Neural cell (in vitro differentiated cells): ENCODE measurements at regions not wholly inside any gene's neighbourhood (a gene's known extent, or its start where the extent isn't known, plus 50 kb on each side); places are given as distances from the start of the nearest gene placed in this dataset.

ENCODE experiments used
- H2AFZ ChIP-seq: fragments of 200-600, 300-800 bp; sonication (generic), shearing (Covaris generic); 2 replicates; pipeline ENCODE4 v1.6.0; 2014; ENCODE audit warnings: low read depth, mild to moderate bottlenecking, antibody characterized with exemption, low read length, moderate library complexity
- H3F3A ChIP-seq: fragments of 200-600 bp; shearing (Covaris generic); 2 replicates; pipeline ENCODE4 v1.6.1; 2016; ENCODE audit warnings: mild to moderate bottlenecking, moderate library complexity, mixed read lengths, antibody characterized with exemption, low read length; ENCODE audit not compliant: insufficient read depth, poor library complexity, severe bottlenecking
- H3K27ac ChIP-seq: fragments of 200-600, 300-800 bp; sonication (generic), shearing (Covaris generic); 2 replicates; pipeline ENCODE4 v1.5.1; 2014; ENCODE audit warnings: mild to moderate bottlenecking, low read length, moderate library complexity
- H3K27me3 ChIP-seq: fragments of 300-800, 200-600 bp; sonication (generic), shearing (Covaris generic); 2 replicates; pipeline ENCODE4 v1.6.0; 2014; ENCODE audit warnings: mild to moderate bottlenecking, low read depth, low read length, moderate library complexity; ENCODE audit not compliant: insufficient read depth
- H3K36me3 ChIP-seq: fragments of 300-800, 200-600 bp; sonication (generic), shearing (Covaris generic); 2 replicates; pipeline ENCODE4 v1.5.1; 2014; ENCODE audit warnings: mild to moderate bottlenecking, antibody characterized with exemption, low read length, moderate library complexity; ENCODE audit not compliant: insufficient read depth
- H3K4me2 ChIP-seq: fragments of 300-800, 200-600 bp; sonication (generic), shearing (Covaris generic); 2 replicates; pipeline ENCODE4 v1.6.0; 2014; ENCODE audit warnings: mild to moderate bottlenecking, low read length
- H3K4me3 ChIP-seq: fragments of 300-800, 200-600 bp; sonication (generic), shearing (Covaris generic); 2 replicates; pipeline ENCODE4 v1.5.1; 2014; ENCODE audit warnings: mild to moderate bottlenecking, low read length, moderate library complexity
- H3K79me2 ChIP-seq: fragments of 200-600 bp; shearing (Covaris generic); replicated peaks from 2 replicates; pipeline ENCODE4 v1.6.0; 2014; ENCODE audit warnings: mild to moderate bottlenecking, low read length, moderate library complexity; ENCODE audit not compliant: insufficient read depth
- H3K9ac ChIP-seq: fragments of 300-800, 200-600 bp; sonication (generic), shearing (Covaris generic); 2 replicates; pipeline ENCODE4 v1.6.1; 2016; ENCODE audit warnings: mild to moderate bottlenecking, low read length, mixed read lengths
- H3K9me2 ChIP-seq: fragments of 200-600 bp; shearing (Covaris generic); 2 replicates; pipeline ENCODE4 v1.6.1; 2016; ENCODE audit warnings: mild to moderate bottlenecking, low read length, mixed read lengths; ENCODE audit not compliant: insufficient read depth
- H3K9me3 ChIP-seq: fragments of 200-600, 300-800 bp; sonication (generic), shearing (Covaris generic); 2 replicates; pipeline ENCODE4 v1.6.1; 2016; ENCODE audit warnings: mild to moderate bottlenecking, mixed run types, low read length, moderate library complexity, mixed read lengths
- H4K20me1 ChIP-seq: fragments of 200-600 bp; shearing (Covaris generic); 2 replicates; pipeline ENCODE4 v1.6.1; 2016; ENCODE audit warnings: mild to moderate bottlenecking, mixed run types; ENCODE audit not compliant: insufficient read depth
- EP300 ChIP-seq: fragments of 450-650 bp; conservative IDR thresholded peaks from 2 replicates; pipeline ENCODE4 v1.6.1; 2014; ENCODE audit warnings: antibody characterized with exemption, mild to moderate bottlenecking, moderate library complexity; ENCODE audit not compliant: poor library complexity, severe bottlenecking
- MXI1 ChIP-seq: fragments of 450-650 bp; conservative IDR thresholded peaks from 2 replicates; pipeline ENCODE4 v1.6.1; 2014; ENCODE audit warnings: antibody characterized with exemption, mild to moderate bottlenecking; ENCODE audit not compliant: poor library complexity, severe bottlenecking
- REST ChIP-seq: IDR thresholded peaks from 2 replicates; pipeline ENCODE4 v1.6.1; 2012; ENCODE audit warnings: borderline replicate concordance
- SMC3 ChIP-seq: fragments of 450-650 bp; conservative IDR thresholded peaks from 2 replicates; pipeline ENCODE4 v1.6.1; 2014; ENCODE audit warnings: antibody characterized with exemption, mild to moderate bottlenecking, moderate library complexity; ENCODE audit not compliant: poor library complexity
- TF ChIP-seq, protein P1 (sequence below): fragments of 450-650 bp; IDR thresholded peaks from 2 replicates; pipeline ENCODE4 v1.5.1; 2014; ENCODE audit warnings: antibody characterized with exemption, mild to moderate bottlenecking, moderate library complexity; ENCODE audit not compliant: poor library complexity, severe bottlenecking

- Histone ChIP-seq H4K20me1 (no peaks in the 10 kb centered on the region), H3K4me2 (no peak overlapping the region), H2AFZ (no peak overlapping the region), H3K27me3 (no peaks in the 10 kb centered on the region), H3K9ac (no peak overlapping the region), H3K9me2 (no peaks in the 10 kb centered on the region), H3K36me3 (no peaks in the 10 kb centered on the region), H3K27ac (no peak overlapping the region), H3K9me3 (no peaks in the 10 kb centered on the region), H3K79me2 (no peaks in the 10 kb centered on the region), H3K4me3 (no peak overlapping the region), H3F3A (no peaks in the 10 kb centered on the region)
- TF ChIP-seq EP300 (no peak), REST (no peak)
These were observed 64.7 kb upstream of the ZNF469 start for GRCh38 chr16:88318051-88318450.

- Histone ChIP-seq H3K79me2 (no peaks in the 10 kb centered on the region), H3K9me2 (no peaks in the 10 kb centered on the region), H2AFZ (no peak overlapping the region), H3K9me3 (no peaks in the 10 kb centered on the region), H3K9ac (no peak overlapping the region), H3F3A (no peaks in the 10 kb centered on the region), H4K20me1 (no peaks in the 10 kb centered on the region), H3K36me3 (no peaks in the 10 kb centered on the region), H3K4me3 (no peak overlapping the region), H3K27ac (no peak overlapping the region), H3K4me2 (no peak overlapping the region), H3K27me3 (no peaks in the 10 kb centered on the region)
- TF ChIP-seq EP300 (no peak), MXI1 (no peak)
- TF ChIP-seq, protein P1, sequence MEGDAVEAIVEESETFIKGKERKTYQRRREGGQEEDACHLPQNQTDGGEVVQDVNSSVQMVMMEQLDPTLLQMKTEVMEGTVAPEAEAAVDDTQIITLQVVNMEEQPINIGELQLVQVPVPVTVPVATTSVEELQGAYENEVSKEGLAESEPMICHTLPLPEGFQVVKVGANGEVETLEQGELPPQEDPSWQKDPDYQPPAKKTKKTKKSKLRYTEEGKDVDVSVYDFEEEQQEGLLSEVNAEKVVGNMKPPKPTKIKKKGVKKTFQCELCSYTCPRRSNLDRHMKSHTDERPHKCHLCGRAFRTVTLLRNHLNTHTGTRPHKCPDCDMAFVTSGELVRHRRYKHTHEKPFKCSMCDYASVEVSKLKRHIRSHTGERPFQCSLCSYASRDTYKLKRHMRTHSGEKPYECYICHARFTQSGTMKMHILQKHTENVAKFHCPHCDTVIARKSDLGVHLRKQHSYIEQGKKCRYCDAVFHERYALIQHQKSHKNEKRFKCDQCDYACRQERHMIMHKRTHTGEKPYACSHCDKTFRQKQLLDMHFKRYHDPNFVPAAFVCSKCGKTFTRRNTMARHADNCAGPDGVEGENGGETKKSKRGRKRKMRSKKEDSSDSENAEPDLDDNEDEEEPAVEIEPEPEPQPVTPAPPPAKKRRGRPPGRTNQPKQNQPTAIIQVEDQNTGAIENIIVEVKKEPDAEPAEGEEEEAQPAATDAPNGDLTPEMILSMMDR: no peak
These were observed 64.2 kb upstream of the ZNF469 start for GRCh38 chr16:88318521-88318920.

GRCh38 chr16:88319116-88319965 is 63.4 kb upstream of the ZNF469 start:
- H3K36me3 ChIP-seq: no peaks in the 10 kb centered on the region
- no peaks in the 10 kb centered on the region for H3K9me2 ChIP-seq
- H2AFZ ChIP-seq: no peak overlapping the region
- TF ChIP-seq SMC3 (no peak), MXI1 (no peak), REST (no peak), EP300 (no peak)
- no peaks in the 10 kb centered on the region for H3K9me3 ChIP-seq
- H3K27ac ChIP-seq: no peak overlapping the region
- H3K4me2 ChIP-seq: no peak overlapping the region
- no peak overlapping the region for H3K4me3 ChIP-seq
- H3F3A ChIP-seq: no peaks in the 10 kb centered on the region
- no peak overlapping the region for H3K9ac ChIP-seq
- no peaks in the 10 kb centered on the region for H3K79me2 ChIP-seq
- no peaks in the 10 kb centered on the region for H4K20me1 ChIP-seq
- H3K27me3 ChIP-seq: no peaks in the 10 kb centered on the region
